GM10266 (cell line): ENCODE measurements at regions not wholly inside any gene's neighbourhood (a gene's known extent, or its start where the extent isn't known, plus 50 kb on each side); places are given as distances from the start of the nearest gene placed in this dataset.
"Not testable (repeated sequence)": the region's sequence is repeated elsewhere in the genome, so short reads cannot be mapped to it uniquely, and the experiment has no call there.

Source experiments
- DNase-seq: peaks from one replicate; pipeline ENCODE4 v3.0.0; 2012; ENCODE audit errors: extremely low spot score
- CTCF ChIP-seq: IDR thresholded peaks from 2 replicates; pipeline ENCODE4 v1.5.1; 2012; ENCODE audit warnings: mild to moderate bottlenecking, low read depth; ENCODE audit not compliant: control insufficient read depth, insufficient read depth; ENCODE audit errors: missing control alignments

DNA sequence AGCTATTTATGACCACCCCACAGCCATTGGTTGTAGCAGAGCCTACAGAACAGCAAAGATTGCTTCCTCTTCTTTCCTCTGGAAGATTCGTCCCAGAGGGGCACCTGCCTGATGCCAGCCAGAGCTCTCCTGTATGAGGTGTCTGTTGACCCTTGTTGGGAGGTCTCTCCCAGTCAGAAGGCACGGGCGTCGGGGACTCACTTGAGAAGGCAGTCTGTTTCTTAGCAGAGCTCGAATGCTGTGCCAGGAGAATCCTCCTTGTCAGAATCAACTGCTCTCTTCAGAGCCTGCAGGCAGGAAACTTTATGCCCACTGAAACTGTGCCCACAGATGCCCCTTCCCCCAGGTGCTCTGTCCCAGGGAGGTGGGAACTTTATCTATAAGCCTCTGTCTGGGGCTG, 479.5 kb upstream of the IZUMO3 start:
- DNase-seq: no peak
- TF ChIP-seq CTCF: no peak

- TF ChIP-seq CTCF: no peak
- DNase-seq: no peak
These were observed 472.1 kb upstream of the IZUMO3 start for GRCh38 chr9:25017779-25018178.

DNA sequence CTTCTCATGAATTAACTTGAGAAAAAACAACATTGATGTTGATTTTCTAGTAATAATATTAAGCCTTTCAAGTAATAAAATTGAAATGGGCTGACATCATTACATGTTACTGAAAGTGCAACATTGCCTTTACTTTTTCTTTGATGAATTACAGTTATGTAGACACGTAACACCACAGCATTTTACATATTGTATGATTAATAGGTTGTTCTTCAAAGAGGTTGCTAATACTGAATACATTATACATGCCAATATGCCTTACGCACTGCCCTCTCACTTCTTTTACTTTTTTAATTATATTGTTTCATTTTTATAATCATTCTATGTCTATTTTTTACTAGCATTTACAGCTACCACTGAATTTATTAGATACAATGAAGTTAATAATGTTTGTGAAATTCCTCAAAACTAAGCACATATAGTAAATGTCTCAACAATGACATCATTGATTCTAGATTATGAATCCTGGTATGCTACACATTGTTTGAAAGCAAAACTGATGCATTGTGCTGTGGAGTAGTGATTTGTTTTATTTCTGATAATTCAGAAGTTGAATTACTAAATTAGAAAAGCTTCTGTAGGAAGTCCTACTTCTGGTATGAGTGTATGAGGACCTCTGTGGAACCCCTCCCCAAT, 464.4 kb upstream of the IZUMO3 start:
- no peak for TF ChIP-seq CTCF
- DNase-seq: no peak

DNA sequence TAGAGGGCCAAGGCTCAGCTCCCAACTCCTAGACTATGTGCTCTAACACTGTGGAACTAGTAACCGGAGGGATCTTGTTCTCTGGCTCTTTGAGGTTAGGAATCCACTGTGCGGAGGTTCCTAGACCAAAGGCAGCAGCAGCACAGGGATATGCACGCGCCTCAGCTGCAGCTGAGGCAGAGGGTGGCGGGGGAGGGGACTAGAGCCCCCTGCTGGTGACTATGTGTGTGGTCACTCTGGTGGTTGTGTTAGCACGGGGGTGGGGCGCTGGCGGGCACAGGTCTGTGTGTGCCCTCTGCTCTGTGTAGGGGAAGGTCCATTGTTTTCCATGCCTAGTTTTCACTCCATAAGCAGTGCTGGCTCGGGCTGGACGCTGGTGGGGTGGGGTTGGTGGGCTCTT, 458.0 kb upstream of the IZUMO3 start:
- DNase-seq: no peak
- no peak for TF ChIP-seq CTCF

DNA sequence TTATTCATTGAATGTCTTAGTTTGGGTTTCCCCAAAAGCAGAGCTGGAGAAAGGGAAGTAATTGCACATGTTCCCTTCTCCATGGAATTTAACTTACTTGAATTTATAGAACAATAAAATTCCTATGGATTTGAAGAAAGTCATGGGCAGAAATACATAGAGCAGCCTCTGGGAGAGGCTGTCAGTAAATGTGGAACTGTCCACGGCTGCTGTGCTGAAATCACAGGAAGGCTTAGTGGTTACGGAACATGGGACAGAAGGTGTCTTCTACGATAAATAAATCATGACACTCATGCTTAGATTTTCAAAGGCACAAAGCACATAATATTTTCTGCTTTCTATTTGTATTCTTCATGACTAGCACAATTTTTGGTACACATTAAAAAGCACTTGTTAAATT, 440.6 kb upstream of the IZUMO3 start:
- TF ChIP-seq CTCF: no peak
- no peak for DNase-seq

- not testable (repeated sequence) for DNase-seq
These were observed 425.1 kb upstream of the IZUMO3 start for GRCh38 chr9:24970780-24971179.

DNA sequence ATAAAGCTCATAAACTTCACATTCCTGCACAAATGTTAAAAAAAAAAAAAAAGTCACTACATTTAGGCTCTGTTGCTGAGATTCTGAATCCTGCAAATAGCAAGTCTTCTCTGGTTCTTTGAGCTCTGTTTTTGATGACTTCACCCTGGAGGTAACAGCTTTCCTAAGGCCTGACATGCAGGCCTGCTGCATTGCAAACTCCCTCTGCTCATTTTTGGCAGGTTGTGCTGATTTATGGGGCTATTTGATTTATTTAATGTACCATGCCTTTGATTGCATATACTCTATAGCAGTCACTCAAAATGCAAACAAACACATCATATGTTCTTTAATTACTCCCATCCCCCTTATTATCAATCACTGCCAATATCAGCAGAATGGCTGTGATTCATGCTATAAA, 416.1 kb upstream of the IZUMO3 start:
- DNase-seq: no peak
- no peak for TF ChIP-seq CTCF

- no peak for TF ChIP-seq CTCF
- DNase-seq: no peak
These were observed 407.4 kb upstream of the IZUMO3 start for GRCh38 chr9:24953070-24953469.
